ENCODE measurements at regions not wholly inside any gene's neighbourhood (a gene's known extent, or its start where the extent isn't known, plus 50 kb on each side); places are given as distances from the start of the nearest gene placed in this dataset.
A peak's percentile ranks its signal among the peaks of the same experiment; 100 is the strongest.
"Not testable (repeated sequence)": the region's sequence is repeated elsewhere in the genome, so short reads cannot be mapped to it uniquely, and the experiment has no call there.

- H3K27me3 ChIP-seq = no peaks in the 10 kb centered on the region
- H3K27ac ChIP-seq = no peak overlapping the region
- no peaks in the 10 kb centered on the region for H4K20me1 ChIP-seq
- no peak overlapping the region for H3K4me2 ChIP-seq
- no peak overlapping the region for H3K4me3 ChIP-seq
- H3K36me3 ChIP-seq = no peaks in the 10 kb centered on the region
- no peak overlapping the region for H3K9ac ChIP-seq
- H3K9me3 ChIP-seq (replicated peaks in 1 of 11) = peaks cover 6 to 13% (median 8%) of the 10 kb centered on the region in 11 experiments; a peak in 16 of 22 replicates
- TF ChIP-seq Cebpa-rat (IDR thresholded peaks at IDR 0.05) = no peak
- peaks cover 0 to 9% (median 0%) of the 10 kb centered on the region in 10 experiments; a peak in 5 of 20 replicates for H3K4me1 ChIP-seq
Observed at GRCh38 chr5:12570688-12571087, 666.4 kb upstream of the CTNND2 start.

- Histone ChIP-seq H3K4me3 (no peak overlapping the region), H3K9me3 (replicated peaks in 1 of 11) (no peaks in the 10 kb centered on the region), H4K20me1 (no peaks in the 10 kb centered on the region), H3K9ac (no peak overlapping the region), H3K36me3 (no peaks in the 10 kb centered on the region), H3K27ac (no peak overlapping the region), H3K4me2 (peak overlapping the region in 2 of 11 experiments; percentile 2 to 32; a peak in 2 of 22 replicates), H3K4me1 (peaks cover 0 to 9% (median 0%) of the 10 kb centered on the region in 10 experiments; a peak in 5 of 20 replicates), H3K27me3 (no peaks in the 10 kb centered on the region)
- TF ChIP-seq Cebpa-rat (IDR thresholded peaks at IDR 0.05) = no peak
Observed at GRCh38 chr5:12566441-12566840, 662.2 kb upstream of the CTNND2 start.

- TF ChIP-seq Cebpa-rat (IDR thresholded peaks at IDR 0.05) = no peak
- Histone ChIP-seq H3K4me2 (no peak overlapping the region), H3K27ac (no peak overlapping the region), H3K4me3 (no peak overlapping the region), H3K9me3 (replicated peaks in 1 of 11) (no peaks in the 10 kb centered on the region), H3K27me3 (no peaks in the 10 kb centered on the region), H3K9ac (no peak overlapping the region), H3K4me1 (no peaks in the 10 kb centered on the region), H3K36me3 (no peaks in the 10 kb centered on the region), H4K20me1 (no peaks in the 10 kb centered on the region)
Observed at GRCh38 chr5:12557012-12557411, 652.8 kb upstream of the CTNND2 start.

GRCh38 chr5:12526113-12526512 is 621.9 kb upstream of the CTNND2 start:
- Histone ChIP-seq H3K4me1 (no peaks in the 10 kb centered on the region), H3K4me2 (no peak overlapping the region), H3K27ac (no peak overlapping the region), H3K9ac (no peak overlapping the region), H3K4me3 (no peak overlapping the region), H4K20me1 (no peaks in the 10 kb centered on the region), H3K27me3 (no peaks in the 10 kb centered on the region), H3K36me3 (no peaks in the 10 kb centered on the region), H3K9me3 (replicated peaks in 1 of 11) (no peaks in the 10 kb centered on the region)
- TF ChIP-seq Cebpa-rat (IDR thresholded peaks at IDR 0.05) = no peak

GRCh38 chr5:12522116-12522515 is 617.9 kb upstream of the CTNND2 start:
- no peak for TF ChIP-seq Cebpa-rat (IDR thresholded peaks at IDR 0.05)
- Histone ChIP-seq H3K4me1 (no peaks in the 10 kb centered on the region), H4K20me1 (no peaks in the 10 kb centered on the region), H3K4me3 (no peak overlapping the region), H3K27ac (no peak overlapping the region), H3K36me3 (no peaks in the 10 kb centered on the region), H3K9ac (no peak overlapping the region), H3K27me3 (no peaks in the 10 kb centered on the region), H3K4me2 (no peak overlapping the region), H3K9me3 (replicated peaks in 1 of 11) (peaks cover 0 to 15% (median 0%) of the 10 kb centered on the region in 11 experiments; a peak in 10 of 22 replicates)

GRCh38 chr5:12504983-12505382 is 600.7 kb upstream of the CTNND2 start:
- not testable (repeated sequence) for H3K9me3 ChIP-seq (replicated peaks in 1 of 11); H3K4me2 ChIP-seq; H3K4me1 ChIP-seq; H3K9ac ChIP-seq; H3K36me3 ChIP-seq; H4K20me1 ChIP-seq; H3K27me3 ChIP-seq; H3K4me3 ChIP-seq; H3K27ac ChIP-seq

GRCh38 chr5:12488161-12488560 is 583.9 kb upstream of the CTNND2 start:
- Histone ChIP-seq H3K27ac (no peak overlapping the region), H3K4me3 (no peak overlapping the region), H3K27me3 (no peaks in the 10 kb centered on the region), H3K9ac (no peak overlapping the region), H3K9me3 (replicated peaks in 1 of 11) (no peaks in the 10 kb centered on the region), H3K36me3 (no peaks in the 10 kb centered on the region), H4K20me1 (no peaks in the 10 kb centered on the region), H3K4me2 (no peak overlapping the region), H3K4me1 (no peaks in the 10 kb centered on the region)
- no peak for TF ChIP-seq Cebpa-rat (IDR thresholded peaks at IDR 0.05)

GRCh38 chr5:12480487-12480886 is 576.2 kb upstream of the CTNND2 start:
- Histone ChIP-seq H3K9me3 (replicated peaks in 1 of 11) (no peaks in the 10 kb centered on the region), H4K20me1 (no peaks in the 10 kb centered on the region), H3K36me3 (no peaks in the 10 kb centered on the region), H3K4me1 (no peaks in the 10 kb centered on the region), H3K9ac (no peak overlapping the region), H3K4me2 (no peak overlapping the region), H3K4me3 (no peak overlapping the region), H3K27me3 (no peaks in the 10 kb centered on the region), H3K27ac (no peak overlapping the region)
- no peak for TF ChIP-seq Cebpa-rat (IDR thresholded peaks at IDR 0.05)

GRCh38 chr5:12477554-12477953 is 573.3 kb upstream of the CTNND2 start:
- H3K36me3 ChIP-seq = no peaks in the 10 kb centered on the region
- H3K9me3 ChIP-seq (replicated peaks in 1 of 11) = no peaks in the 10 kb centered on the region

GRCh38 chr5:12467799-12468198 is 563.6 kb upstream of the CTNND2 start:
- H3K4me2 ChIP-seq = no peak overlapping the region
- no peak overlapping the region for H3K9ac ChIP-seq
- TF ChIP-seq Cebpa-rat (IDR thresholded peaks at IDR 0.05) = no peak
- H3K4me3 ChIP-seq = no peak overlapping the region
- no peaks in the 10 kb centered on the region for H4K20me1 ChIP-seq
- H3K27ac ChIP-seq = no peak overlapping the region
- no peaks in the 10 kb centered on the region for H3K36me3 ChIP-seq
- H3K27me3 ChIP-seq = no peaks in the 10 kb centered on the region
- H3K4me1 ChIP-seq = no peaks in the 10 kb centered on the region
- peaks cover 3 to 21% (median 10%) of the 10 kb centered on the region in 11 experiments; a peak in 12 of 22 replicates for H3K9me3 ChIP-seq (replicated peaks in 1 of 11)

More at GRCh38 chr5:12477554-12477953, 573.3 kb upstream of the CTNND2 start:
- H4K20me1 ChIP-seq = no peaks in the 10 kb centered on the region
- no peak overlapping the region for H3K27ac ChIP-seq
- H3K9ac ChIP-seq = no peak overlapping the region
- H3K4me3 ChIP-seq = no peak overlapping the region
- H3K27me3 ChIP-seq = no peaks in the 10 kb centered on the region
- no peak for TF ChIP-seq Cebpa-rat (IDR thresholded peaks at IDR 0.05)
- no peak overlapping the region for H3K4me2 ChIP-seq
- no peaks in the 10 kb centered on the region for H3K4me1 ChIP-seq
